SK-N-MC (cell line): ENCODE measurements at regions not wholly inside any gene's neighbourhood (a gene's known extent, or its start where the extent isn't known, plus 50 kb on each side); places are given as distances from the start of the nearest gene placed in this dataset.

Experiments
- EZH2 ChIP-seq: fragments of 200-600 bp; sonication (generic); IDR thresholded peaks from one replicate; pipeline ENCODE4 v1.6.1; 2017; ENCODE audit warnings: antibody characterized with exemption
- POLR2AphosphoS5 ChIP-seq: IDR thresholded peaks from 2 replicates; pipeline ENCODE4 v1.6.1; 2012; ENCODE audit warnings: mild to moderate bottlenecking, low read depth, low read length, borderline replicate concordance

GRCh38 chr14:71190770-71191374 is 283.6 kb downstream of the PCNX1 start:
- TF ChIP-seq POLR2AphosphoS5 (no peak), EZH2 (no peak)
